WTC11 (cell line): ENCODE measurements at regions not wholly inside any gene's neighbourhood (a gene's known extent, or its start where the extent isn't known, plus 50 kb on each side); places are given as distances from the start of the nearest gene placed in this dataset.

ENCODE experiments used
- ATAC-seq: fragments of 200-7000 bp; cut with Tn5 transposase; 2 replicates; pipeline ENCODE4 v1.10.0; 2021; ENCODE audit warnings: mild to moderate bottlenecking, moderate library complexity
- CTCF ChIA-PET: fragments of 300-600 bp; sonication (Branson Sonifier 250); formaldehyde crosslinking; loops from one replicate; lab custom pipeline; 2021; ENCODE audit warnings: antibody characterized with exemption; lab: Charles Lee
- POLR2A ChIA-PET: fragments of 350-600 bp; sonication (Branson Sonifier 250); formaldehyde crosslinking; loops from one replicate; lab custom pipeline; 2021; ENCODE audit warnings: antibody characterized with exemption; lab: Charles Lee
- DNase-seq: peaks from one replicate; pipeline ENCODE4 v3.0.0; 2021; ENCODE audit warnings: low spot score
- H3K27ac Mint-ChIP-seq: 2 replicates; pipeline ENCODE4 v1.8.0; 2021; ENCODE audit warnings: mixed read lengths
- H3K27me3 Mint-ChIP-seq: 2 replicates; pipeline ENCODE4 v1.8.0; 2021; ENCODE audit warnings: low read depth, mild to moderate bottlenecking, moderate library complexity, mixed read lengths
- H3K36me3 Mint-ChIP-seq: 2 replicates; pipeline ENCODE4 v1.8.0; 2021; ENCODE audit warnings: mixed read lengths
- H3K4me1 Mint-ChIP-seq: 2 replicates; pipeline ENCODE4 v1.8.0; 2022; ENCODE audit warnings: mixed read lengths
- H3K4me3 Mint-ChIP-seq: 2 replicates; pipeline ENCODE4 v1.8.0; 2021; ENCODE audit warnings: mild to moderate bottlenecking, moderate library complexity, mixed read lengths
- H3K9me3 Mint-ChIP-seq: 2 replicates; pipeline ENCODE4 v1.8.0; 2021; ENCODE audit warnings: mixed read lengths
- CREB1 ChIP-seq: sonication (generic); formaldehyde crosslinking; IDR thresholded peaks from 2 replicates; pipeline ENCODE4 v1.8.0; 2023; ENCODE audit warnings: mild to moderate bottlenecking, missing genetic modification reagents
- ESRRA ChIP-seq: sonication (generic); formaldehyde crosslinking; IDR thresholded peaks from 2 replicates; pipeline ENCODE4 v1.8.1; 2022; ENCODE audit warnings: mild to moderate bottlenecking, missing genetic modification reagents, borderline replicate concordance
- FOXJ3 ChIP-seq: sonication (generic); formaldehyde crosslinking; IDR thresholded peaks from 2 replicates; pipeline ENCODE4 v1.9.0; 2021; ENCODE audit warnings: missing genetic modification reagents, mild to moderate bottlenecking, borderline replicate concordance
- FOXP1 ChIP-seq: sonication (generic); formaldehyde crosslinking; IDR thresholded peaks from 2 replicates; pipeline ENCODE4 v1.8.0; 2022; ENCODE audit warnings: missing genetic modification reagents, mild to moderate bottlenecking, moderate library complexity, borderline replicate concordance
- GABPB1 ChIP-seq: sonication (generic); formaldehyde crosslinking; IDR thresholded peaks from 2 replicates; pipeline ENCODE4 v1.8.1; 2023; ENCODE audit warnings: mild to moderate bottlenecking, missing genetic modification reagents
- IRF1 ChIP-seq: sonication (generic); formaldehyde crosslinking; IDR thresholded peaks from 2 replicates; pipeline ENCODE4 v1.8.0; 2023; ENCODE audit warnings: missing genetic modification reagents
- JUN ChIP-seq: sonication (generic); formaldehyde crosslinking; IDR thresholded peaks from 2 replicates; pipeline ENCODE4 v1.8.0; 2023; ENCODE audit warnings: mild to moderate bottlenecking, missing genetic modification reagents
- NFE2L1 ChIP-seq: sonication (generic); formaldehyde crosslinking; IDR thresholded peaks from 2 replicates; pipeline ENCODE4 v1.8.1; 2023; ENCODE audit warnings: missing genetic modification reagents
- SMAD3 ChIP-seq: sonication (generic); formaldehyde crosslinking; IDR thresholded peaks from 2 replicates; pipeline ENCODE4 v1.8.0; 2022; ENCODE audit warnings: missing genetic modification reagents, mild to moderate bottlenecking, borderline replicate concordance
- TEAD1 ChIP-seq: sonication (generic); formaldehyde crosslinking; IDR thresholded peaks from 2 replicates; pipeline ENCODE4 v1.8.0; 2022; ENCODE audit warnings: mild to moderate bottlenecking, missing genetic modification reagents
- TP53 ChIP-seq: sonication (generic); formaldehyde crosslinking; IDR thresholded peaks from 2 replicates; pipeline ENCODE4 v1.8.1; 2023; ENCODE audit warnings: mild to moderate bottlenecking, missing genetic modification reagents
- ZBTB21 ChIP-seq: sonication (generic); formaldehyde crosslinking; IDR thresholded peaks from 2 replicates; pipeline ENCODE4 v1.8.1; 2023; ENCODE audit warnings: mild to moderate bottlenecking, missing genetic modification reagents, borderline replicate concordance
- ZBTB43 ChIP-seq: sonication (generic); formaldehyde crosslinking; IDR thresholded peaks from 2 replicates; pipeline ENCODE4 v1.8.1; 2023; ENCODE audit warnings: mild to moderate bottlenecking, missing genetic modification reagents
- ZNF138 ChIP-seq: sonication (generic); formaldehyde crosslinking; conservative IDR thresholded peaks from 2 replicates; pipeline ENCODE4 v1.8.1; 2022; ENCODE audit warnings: mild to moderate bottlenecking, moderate library complexity, missing genetic modification reagents
- ZNF232 ChIP-seq: sonication (generic); formaldehyde crosslinking; IDR thresholded peaks from 2 replicates; pipeline ENCODE4 v1.8.0; 2022; ENCODE audit warnings: mild to moderate bottlenecking, missing genetic modification reagents
- ZNF281 ChIP-seq: sonication (generic); formaldehyde crosslinking; IDR thresholded peaks from 2 replicates; pipeline ENCODE4 v1.8.0; 2023; ENCODE audit warnings: mild to moderate bottlenecking, missing genetic modification reagents
- ZNF396 ChIP-seq: fragments of 250-450 bp; sonication (Bioruptor Pico); IDR thresholded peaks from 2 replicates; pipeline ENCODE4 v1.8.0; 2021; ENCODE audit warnings: mild to moderate bottlenecking, moderate library complexity, borderline replicate concordance
- ZNF416 ChIP-seq: fragments of 250-450 bp; sonication (Bioruptor Pico); IDR thresholded peaks from 2 replicates; pipeline ENCODE4 v1.9.0; 2021; ENCODE audit warnings: mild to moderate bottlenecking, inconsistent platforms
- ZNF423 ChIP-seq: fragments of 250-450 bp; sonication (Bioruptor Pico); IDR thresholded peaks from 2 replicates; pipeline ENCODE4 v2.1.2; 2022; ENCODE audit warnings: mild to moderate bottlenecking, moderate library complexity
- TF ChIP-seq, protein P1 (sequence below): sonication (generic); formaldehyde crosslinking; IDR thresholded peaks from 2 replicates; pipeline ENCODE4 v1.8.1; 2023; ENCODE audit warnings: mild to moderate bottlenecking, missing genetic modification reagents, borderline replicate concordance
- TF ChIP-seq, protein P2 (sequence below): sonication (generic); formaldehyde crosslinking; IDR thresholded peaks from 2 replicates; pipeline ENCODE4 v1.8.1; 2022; ENCODE audit warnings: low read depth, mild to moderate bottlenecking, moderate library complexity, missing genetic modification reagents, borderline replicate concordance
- TF ChIP-seq, protein P3 (sequence below): sonication (generic); formaldehyde crosslinking; IDR thresholded peaks from 2 replicates; pipeline ENCODE4 v1.8.1; 2022; ENCODE audit warnings: low read depth, missing genetic modification reagents, borderline replicate concordance

GRCh38 chr15:31446546-31446945 lies 119.9 kb downstream of the KLF13 start (continued):
- TF ChIP-seq ZNF281 (CRISPR knock-in tag), result no peak
- TF ChIP-seq GABPB1, result no peak
- TF ChIP-seq, protein P1, sequence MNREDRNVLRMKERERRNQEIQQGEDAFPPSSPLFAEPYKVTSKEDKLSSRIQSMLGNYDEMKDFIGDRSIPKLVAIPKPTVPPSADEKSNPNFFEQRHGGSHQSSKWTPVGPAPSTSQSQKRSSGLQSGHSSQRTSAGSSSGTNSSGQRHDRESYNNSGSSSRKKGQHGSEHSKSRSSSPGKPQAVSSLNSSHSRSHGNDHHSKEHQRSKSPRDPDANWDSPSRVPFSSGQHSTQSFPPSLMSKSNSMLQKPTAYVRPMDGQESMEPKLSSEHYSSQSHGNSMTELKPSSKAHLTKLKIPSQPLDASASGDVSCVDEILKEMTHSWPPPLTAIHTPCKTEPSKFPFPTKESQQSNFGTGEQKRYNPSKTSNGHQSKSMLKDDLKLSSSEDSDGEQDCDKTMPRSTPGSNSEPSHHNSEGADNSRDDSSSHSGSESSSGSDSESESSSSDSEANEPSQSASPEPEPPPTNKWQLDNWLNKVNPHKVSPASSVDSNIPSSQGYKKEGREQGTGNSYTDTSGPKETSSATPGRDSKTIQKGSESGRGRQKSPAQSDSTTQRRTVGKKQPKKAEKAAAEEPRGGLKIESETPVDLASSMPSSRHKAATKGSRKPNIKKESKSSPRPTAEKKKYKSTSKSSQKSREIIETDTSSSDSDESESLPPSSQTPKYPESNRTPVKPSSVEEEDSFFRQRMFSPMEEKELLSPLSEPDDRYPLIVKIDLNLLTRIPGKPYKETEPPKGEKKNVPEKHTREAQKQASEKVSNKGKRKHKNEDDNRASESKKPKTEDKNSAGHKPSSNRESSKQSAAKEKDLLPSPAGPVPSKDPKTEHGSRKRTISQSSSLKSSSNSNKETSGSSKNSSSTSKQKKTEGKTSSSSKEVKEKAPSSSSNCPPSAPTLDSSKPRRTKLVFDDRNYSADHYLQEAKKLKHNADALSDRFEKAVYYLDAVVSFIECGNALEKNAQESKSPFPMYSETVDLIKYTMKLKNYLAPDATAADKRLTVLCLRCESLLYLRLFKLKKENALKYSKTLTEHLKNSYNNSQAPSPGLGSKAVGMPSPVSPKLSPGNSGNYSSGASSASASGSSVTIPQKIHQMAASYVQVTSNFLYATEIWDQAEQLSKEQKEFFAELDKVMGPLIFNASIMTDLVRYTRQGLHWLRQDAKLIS (CRISPR knock-in tag), result no peak
- TF ChIP-seq TP53 (CRISPR knock-in tag), result no peak
- TF ChIP-seq, protein P2, sequence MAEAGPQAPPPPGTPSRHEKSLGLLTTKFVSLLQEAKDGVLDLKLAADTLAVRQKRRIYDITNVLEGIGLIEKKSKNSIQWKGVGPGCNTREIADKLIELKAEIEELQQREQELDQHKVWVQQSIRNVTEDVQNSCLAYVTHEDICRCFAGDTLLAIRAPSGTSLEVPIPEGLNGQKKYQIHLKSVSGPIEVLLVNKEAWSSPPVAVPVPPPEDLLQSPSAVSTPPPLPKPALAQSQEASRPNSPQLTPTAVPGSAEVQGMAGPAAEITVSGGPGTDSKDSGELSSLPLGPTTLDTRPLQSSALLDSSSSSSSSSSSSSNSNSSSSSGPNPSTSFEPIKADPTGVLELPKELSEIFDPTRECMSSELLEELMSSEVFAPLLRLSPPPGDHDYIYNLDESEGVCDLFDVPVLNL, result no peak
- TF ChIP-seq NFE2L1, result no peak
- TF ChIP-seq FOXP1, result no peak
- no peak for TF ChIP-seq ZNF232 (CRISPR knock-in tag)
- no peak for TF ChIP-seq JUN (CRISPR knock-in tag)

GRCh38 chr15:31447931-31448634 lies 121.4 kb downstream of the KLF13 start:
- ChIA-PET CTCF (no interaction called here), POLR2A (no interaction called here)
- no peak overlapping the region for H3K4me3 Mint-ChIP-seq
- TF ChIP-seq FOXJ3 (CRISPR knock-in tag) (no peak), ZBTB43 (CRISPR knock-in tag) (no peak), ZNF138 (CRISPR knock-in tag) (no peak), FOXP1 (no peak), NFE2L1 (no peak), IRF1 (no peak), SMAD3 (no peak), TEAD1 (no peak), ZBTB21 (CRISPR knock-in tag) (no peak), ZNF423 (no peak), ZNF416 (CRISPR knock-in tag) (no peak), ZNF396 (no peak), CREB1 (CRISPR knock-in tag) (no peak), ESRRA (no peak)
- TF ChIP-seq, protein P3, sequence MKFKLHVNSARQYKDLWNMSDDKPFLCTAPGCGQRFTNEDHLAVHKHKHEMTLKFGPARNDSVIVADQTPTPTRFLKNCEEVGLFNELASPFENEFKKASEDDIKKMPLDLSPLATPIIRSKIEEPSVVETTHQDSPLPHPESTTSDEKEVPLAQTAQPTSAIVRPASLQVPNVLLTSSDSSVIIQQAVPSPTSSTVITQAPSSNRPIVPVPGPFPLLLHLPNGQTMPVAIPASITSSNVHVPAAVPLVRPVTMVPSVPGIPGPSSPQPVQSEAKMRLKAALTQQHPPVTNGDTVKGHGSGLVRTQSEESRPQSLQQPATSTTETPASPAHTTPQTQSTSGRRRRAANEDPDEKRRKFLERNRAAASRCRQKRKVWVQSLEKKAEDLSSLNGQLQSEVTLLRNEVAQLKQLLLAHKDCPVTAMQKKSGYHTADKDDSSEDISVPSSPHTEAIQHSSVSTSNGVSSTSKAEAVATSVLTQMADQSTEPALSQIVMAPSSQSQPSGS (CRISPR knock-in tag), result no peak

More at GRCh38 chr15:31447931-31448634, 121.4 kb downstream of the KLF13 start:
- Mint-ChIP-seq H3K27ac (0 out of 2 replicates have a peak overlapping the region, but pooled peaks have one; percentile 1), H3K4me1 (no peaks in the 10 kb centered on the region), H3K27me3 (no peaks in the 10 kb centered on the region), H3K36me3 (no peaks in the 10 kb centered on the region), H3K9me3 (no peaks in the 10 kb centered on the region)
- ATAC-seq (no peak), DNase-seq (no peak)
